SW480 (cell line): ENCODE measurements at regions not wholly inside any gene's neighbourhood (a gene's known extent, or its start where the extent isn't known, plus 50 kb on each side); places are given as distances from the start of the nearest gene placed in this dataset.
A peak's percentile ranks its signal among the peaks of the same experiment; 100 is the strongest.
"Not testable (repeated sequence)": the region's sequence is repeated elsewhere in the genome, so short reads cannot be mapped to it uniquely, and the experiment has no call there.

Experiments
- DNase-seq: peaks from one replicate; pipeline ENCODE4 v3.0.0-alpha.2; 2016; ENCODE audit warnings: low spot score

- no peak for DNase-seq
These were observed 90.0 kb upstream of the GATB start for GRCh38 chr4:151850791-151851213.

- not testable (repeated sequence) for DNase-seq
These were observed 84.7 kb upstream of the GATB start for GRCh38 chr4:151845551-151845950.

GRCh38 chr4:151842430-151843079, 81.7 kb upstream of the GATB start:
- no peak for DNase-seq

- DNase-seq: no peak
These were observed 80.3 kb upstream of the GATB start for GRCh38 chr4:151841107-151841506.

GRCh38 chr4:151835467-151835866, 74.7 kb upstream of the GATB start:
- no peak for DNase-seq

- DNase-seq: no peak
These were observed 72.4 kb upstream of the GATB start for GRCh38 chr4:151833174-151833573.

GRCh38 chr4:151831526-151831925, 70.7 kb upstream of the GATB start:
- DNase-seq: no peak

- no peak for DNase-seq
These were observed 69.4 kb upstream of the GATB start for GRCh38 chr4:151830168-151830567.

GRCh38 chr4:151829309-151829708, 68.5 kb upstream of the GATB start:
- DNase-seq: no peak

GRCh38 chr4:151824656-151825055, 63.8 kb upstream of the GATB start:
- DNase-seq: peak; percentile 43

- no peak for DNase-seq
These were observed 61.5 kb upstream of the GATB start for GRCh38 chr4:151822331-151822730.

GRCh38 chr4:151820004-151820403, 59.2 kb upstream of the GATB start:
- DNase-seq: no peak

- no peak for DNase-seq
These were observed 50.6 kb upstream of the GATB start for GRCh38 chr4:151811403-151811802.
